ENCODE measurements at regions not wholly inside any gene's neighbourhood (a gene's known extent, or its start where the extent isn't known, plus 50 kb on each side); places are given as distances from the start of the nearest gene placed in this dataset.
"Not testable (repeated sequence)": the region's sequence is repeated elsewhere in the genome, so short reads cannot be mapped to it uniquely, and the experiment has no call there.

GRCh38 chr13:100951016-100951415 lies 276.4 kb upstream of the TMTC4 start:
- H3K9me3 Mint-ChIP-seq (ENCODE audit: unreplicated experiment): no peaks in the 10 kb centered on the region
- no peak for TF ChIP-seq CTCF (IDR thresholded peaks at IDR 0.05)
- no peak overlapping the region for H3K27ac Mint-ChIP-seq (ENCODE audit: unreplicated experiment)
- H3K4me3 Mint-ChIP-seq (ENCODE audit: unreplicated experiment): no peak overlapping the region
- no peak for DNase-seq (ENCODE audit: extremely low spot score, unreplicated experiment)
- no peaks in the 10 kb centered on the region for H3K36me3 Mint-ChIP-seq (ENCODE audit: unreplicated experiment)
- H3K4me1 Mint-ChIP-seq (ENCODE audit: unreplicated experiment): peaks cover 2% of the 10 kb centered on the region
- no peaks in the 10 kb centered on the region for H3K27me3 Mint-ChIP-seq (ENCODE audit: unreplicated experiment)

- H3K27ac Mint-ChIP-seq (ENCODE audit: unreplicated experiment); H3K4me1 Mint-ChIP-seq (ENCODE audit: unreplicated experiment); H3K27me3 Mint-ChIP-seq (ENCODE audit: unreplicated experiment); H3K36me3 Mint-ChIP-seq (ENCODE audit: unreplicated experiment); H3K4me3 Mint-ChIP-seq (ENCODE audit: unreplicated experiment); H3K9me3 Mint-ChIP-seq (ENCODE audit: unreplicated experiment); DNase-seq (ENCODE audit: extremely low spot score, unreplicated experiment): not testable (repeated sequence)
These were observed 274.3 kb upstream of the TMTC4 start for GRCh38 chr13:100948937-100949336.

- no peaks in the 10 kb centered on the region for H3K36me3 Mint-ChIP-seq (ENCODE audit: unreplicated experiment)
- DNase-seq (ENCODE audit: extremely low spot score, unreplicated experiment): no peak
- no peaks in the 10 kb centered on the region for H3K27me3 Mint-ChIP-seq (ENCODE audit: unreplicated experiment)
- no peaks in the 10 kb centered on the region for H3K9me3 Mint-ChIP-seq (ENCODE audit: unreplicated experiment)
- H3K27ac Mint-ChIP-seq (ENCODE audit: unreplicated experiment): no peak overlapping the region
- no peak overlapping the region for H3K4me3 Mint-ChIP-seq (ENCODE audit: unreplicated experiment)
- no peak for TF ChIP-seq CTCF (IDR thresholded peaks at IDR 0.05)
- H3K4me1 Mint-ChIP-seq (ENCODE audit: unreplicated experiment): no peaks in the 10 kb centered on the region
These were observed 272.0 kb upstream of the TMTC4 start for GRCh38 chr13:100946588-100946987.

DNA sequence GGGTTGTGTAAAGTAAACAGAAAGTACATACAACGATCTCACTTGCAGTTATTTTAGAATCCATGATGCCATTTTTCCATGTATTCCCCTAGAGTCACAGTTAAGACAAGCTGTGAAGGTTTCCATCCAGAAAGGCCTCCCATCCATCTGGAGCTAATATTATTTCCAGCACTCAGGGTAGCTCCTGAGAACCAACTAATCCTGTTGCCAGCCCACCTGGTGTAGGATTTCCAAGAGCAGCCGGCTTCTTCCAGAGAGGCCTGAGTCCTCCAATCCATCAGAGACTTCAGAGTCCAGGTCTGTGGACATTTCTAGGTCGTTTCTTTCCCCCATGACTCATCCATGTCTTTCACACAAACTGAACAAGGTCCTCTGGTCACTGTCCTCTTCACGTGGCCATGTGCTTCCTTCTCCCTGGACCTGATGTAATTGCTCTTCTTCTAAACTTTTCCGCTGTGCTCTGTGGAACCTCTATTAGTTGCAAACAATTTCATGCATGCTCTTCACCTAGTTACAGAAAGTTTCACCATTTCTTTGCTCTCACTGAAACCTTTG lies 270.3 kb upstream of the TMTC4 start:
- Mint-ChIP-seq H3K4me3 (ENCODE audit: unreplicated experiment) (no peak overlapping the region), H3K27ac (ENCODE audit: unreplicated experiment) (no peak overlapping the region), H3K9me3 (ENCODE audit: unreplicated experiment) (no peaks in the 10 kb centered on the region), H3K4me1 (ENCODE audit: unreplicated experiment) (no peaks in the 10 kb centered on the region), H3K36me3 (ENCODE audit: unreplicated experiment) (no peaks in the 10 kb centered on the region), H3K27me3 (ENCODE audit: unreplicated experiment) (no peaks in the 10 kb centered on the region)
- no peak for DNase-seq (ENCODE audit: extremely low spot score, unreplicated experiment)
- TF ChIP-seq CTCF (IDR thresholded peaks at IDR 0.05): no peak

DNA sequence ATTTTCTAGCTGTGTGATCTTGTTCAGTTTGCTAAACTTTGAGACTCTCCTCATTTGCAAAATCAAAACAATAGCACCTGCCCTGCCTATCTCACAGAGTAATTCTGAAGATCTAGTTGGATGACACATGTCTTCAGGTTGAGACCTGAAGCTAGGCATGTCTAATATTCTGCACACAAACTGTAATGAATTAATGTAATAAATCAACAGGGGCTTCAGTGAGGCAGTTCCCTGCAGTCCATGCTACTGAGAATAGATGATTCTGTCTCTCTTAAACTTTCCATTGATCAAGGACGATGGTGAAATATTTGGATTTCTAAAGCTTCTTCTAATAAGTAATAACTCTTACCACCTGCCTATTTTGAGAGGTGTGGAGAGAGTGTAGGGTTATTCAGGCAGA lies 268.1 kb upstream of the TMTC4 start:
- no peaks in the 10 kb centered on the region for H3K4me1 Mint-ChIP-seq (ENCODE audit: unreplicated experiment)
- no peak overlapping the region for H3K27ac Mint-ChIP-seq (ENCODE audit: unreplicated experiment)
- no peak for DNase-seq (ENCODE audit: extremely low spot score, unreplicated experiment)
- no peaks in the 10 kb centered on the region for H3K27me3 Mint-ChIP-seq (ENCODE audit: unreplicated experiment)
- TF ChIP-seq CTCF (IDR thresholded peaks at IDR 0.05): no peak
- no peaks in the 10 kb centered on the region for H3K9me3 Mint-ChIP-seq (ENCODE audit: unreplicated experiment)
- no peak overlapping the region for H3K4me3 Mint-ChIP-seq (ENCODE audit: unreplicated experiment)
- no peaks in the 10 kb centered on the region for H3K36me3 Mint-ChIP-seq (ENCODE audit: unreplicated experiment)

All from osteocyte (in vitro differentiated cells).